ENCODE measurements at regions not wholly inside any gene's neighbourhood (a gene's known extent, or its start where the extent isn't known, plus 50 kb on each side); places are given as distances from the start of the nearest gene placed in this dataset.

DNA sequence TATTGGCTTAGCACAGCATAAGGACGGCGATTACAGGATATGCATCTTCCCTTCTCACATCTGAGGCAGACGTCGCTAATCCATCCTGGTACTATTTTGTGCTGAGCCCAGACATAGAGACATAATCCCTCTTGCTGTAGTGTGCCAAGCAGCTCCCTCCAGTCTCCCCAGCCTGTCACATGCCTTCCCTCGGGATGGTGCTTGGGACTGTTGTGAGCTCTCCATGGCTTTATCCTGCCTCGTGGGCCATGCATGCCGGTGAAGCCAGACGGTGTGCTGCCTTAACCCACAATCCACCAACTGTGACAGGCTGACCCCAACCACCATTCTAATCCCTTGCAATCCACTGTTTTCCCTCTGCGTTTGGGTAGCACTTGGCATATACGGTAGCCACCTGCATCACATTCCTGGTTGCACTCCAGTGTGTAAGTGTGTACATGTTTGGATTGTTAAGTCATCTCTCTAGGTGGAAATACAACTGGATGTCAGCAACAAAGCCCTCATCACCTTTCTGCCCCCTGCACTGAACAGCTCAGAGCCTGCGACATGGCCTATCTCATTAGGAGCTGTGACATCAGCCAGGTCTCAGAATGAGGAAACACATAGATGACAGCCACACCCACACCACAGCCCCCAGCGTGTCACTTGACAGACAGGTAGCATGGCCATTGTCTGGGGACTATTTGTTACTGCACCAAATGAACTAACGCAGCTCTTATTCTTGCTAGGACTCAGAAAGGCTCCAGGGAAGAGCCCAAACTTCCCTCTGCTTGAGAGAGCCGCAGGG is 374.8 kb upstream of the CDH4 start:
- Histone ChIP-seq H3K79me2 (ENCODE audit: insufficient read depth, low read length) (no peaks in the 10 kb centered on the region), H3K9me3 (ENCODE audit: insufficient read depth, low read depth, low read length) (no peaks in the 10 kb centered on the region), H3K4me1 (ENCODE audit: insufficient read depth, low read length) (no peaks in the 10 kb centered on the region), H3K9ac (ENCODE audit: low read length) (no peak overlapping the region), H4K20me1 (ENCODE audit: insufficient read depth, low read length) (no peaks in the 10 kb centered on the region), H3K36me3 (ENCODE audit: insufficient read depth, low read length) (no peaks in the 10 kb centered on the region), H2AFZ (ENCODE audit: low read depth, low read length) (no peak overlapping the region), H3K27ac (ENCODE audit: low read depth, low read length) (no peak overlapping the region), H3K4me3 (ENCODE audit: insufficient read depth, low read depth, low read length) (no peak overlapping the region), H3K27me3 (ENCODE audit: insufficient read depth, low read length) (no peaks in the 10 kb centered on the region), H3K4me2 (ENCODE audit: low read length) (no peak overlapping the region)
- Mint-ChIP-seq H3K27ac (ENCODE audit: unreplicated experiment) (no peak overlapping the region), H3K4me1 (ENCODE audit: low read depth, unreplicated experiment) (no peaks in the 10 kb centered on the region), H3K27me3 (ENCODE audit: low read depth, unreplicated experiment) (peaks cover 34% of the 10 kb centered on the region), H3K9me3 (ENCODE audit: unreplicated experiment) (no peaks in the 10 kb centered on the region), H3K36me3 (ENCODE audit: low read depth, unreplicated experiment) (no peaks in the 10 kb centered on the region), H3K4me3 (ENCODE audit: unreplicated experiment) (no peak overlapping the region)
- TF ChIP-seq, protein P1, sequence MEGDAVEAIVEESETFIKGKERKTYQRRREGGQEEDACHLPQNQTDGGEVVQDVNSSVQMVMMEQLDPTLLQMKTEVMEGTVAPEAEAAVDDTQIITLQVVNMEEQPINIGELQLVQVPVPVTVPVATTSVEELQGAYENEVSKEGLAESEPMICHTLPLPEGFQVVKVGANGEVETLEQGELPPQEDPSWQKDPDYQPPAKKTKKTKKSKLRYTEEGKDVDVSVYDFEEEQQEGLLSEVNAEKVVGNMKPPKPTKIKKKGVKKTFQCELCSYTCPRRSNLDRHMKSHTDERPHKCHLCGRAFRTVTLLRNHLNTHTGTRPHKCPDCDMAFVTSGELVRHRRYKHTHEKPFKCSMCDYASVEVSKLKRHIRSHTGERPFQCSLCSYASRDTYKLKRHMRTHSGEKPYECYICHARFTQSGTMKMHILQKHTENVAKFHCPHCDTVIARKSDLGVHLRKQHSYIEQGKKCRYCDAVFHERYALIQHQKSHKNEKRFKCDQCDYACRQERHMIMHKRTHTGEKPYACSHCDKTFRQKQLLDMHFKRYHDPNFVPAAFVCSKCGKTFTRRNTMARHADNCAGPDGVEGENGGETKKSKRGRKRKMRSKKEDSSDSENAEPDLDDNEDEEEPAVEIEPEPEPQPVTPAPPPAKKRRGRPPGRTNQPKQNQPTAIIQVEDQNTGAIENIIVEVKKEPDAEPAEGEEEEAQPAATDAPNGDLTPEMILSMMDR (IDR thresholded peaks at IDR 0.05; ENCODE audit: insufficient read depth, low read depth, low read length), result no peak
- no peak for TF ChIP-seq EZH2 (IDR thresholded peaks at IDR 0.05; ENCODE audit: insufficient read depth, low read length)
- FAIRE-seq, result no peak
- no peak for DNase-seq (ENCODE audit: low read depth)

GRCh38 chr20:60882836-60883235 is 369.2 kb upstream of the CDH4 start:
- FAIRE-seq (no peak), DNase-seq (ENCODE audit: low read depth) (no peak)
- no peaks in the 10 kb centered on the region for H3K4me1 Mint-ChIP-seq (ENCODE audit: low read depth, unreplicated experiment)
- Histone ChIP-seq H3K27ac (ENCODE audit: low read depth, low read length) (no peak overlapping the region), H3K4me3 (ENCODE audit: insufficient read depth, low read depth, low read length) (no peak overlapping the region), H4K20me1 (ENCODE audit: insufficient read depth, low read length) (no peaks in the 10 kb centered on the region), H3K4me1 (ENCODE audit: insufficient read depth, low read length) (no peaks in the 10 kb centered on the region), H2AFZ (ENCODE audit: low read depth, low read length) (no peak overlapping the region), H3K36me3 (ENCODE audit: insufficient read depth, low read length) (no peaks in the 10 kb centered on the region), H3K27me3 (ENCODE audit: insufficient read depth, low read length) (no peaks in the 10 kb centered on the region), H3K9ac (ENCODE audit: low read length) (no peak overlapping the region), H3K9me3 (ENCODE audit: insufficient read depth, low read depth, low read length) (peaks cover 4% of the 10 kb centered on the region), H3K4me2 (ENCODE audit: low read length) (no peak overlapping the region), H3K79me2 (ENCODE audit: insufficient read depth, low read length) (no peaks in the 10 kb centered on the region)
- H3K27ac Mint-ChIP-seq (ENCODE audit: unreplicated experiment), result no peak overlapping the region
- H3K27me3 Mint-ChIP-seq (ENCODE audit: low read depth, unreplicated experiment), result peaks cover 14% of the 10 kb centered on the region
- no peak overlapping the region for H3K4me3 Mint-ChIP-seq (ENCODE audit: unreplicated experiment)
- no peaks in the 10 kb centered on the region for H3K9me3 Mint-ChIP-seq (ENCODE audit: unreplicated experiment)
- TF ChIP-seq, protein P1 (IDR thresholded peaks at IDR 0.05; ENCODE audit: insufficient read depth, low read depth, low read length), result no peak
- no peak for TF ChIP-seq EZH2 (IDR thresholded peaks at IDR 0.05; ENCODE audit: insufficient read depth, low read length)
- no peaks in the 10 kb centered on the region for H3K36me3 Mint-ChIP-seq (ENCODE audit: low read depth, unreplicated experiment)

- Mint-ChIP-seq H3K27me3 (ENCODE audit: low read depth, unreplicated experiment) (peaks cover 13% of the 10 kb centered on the region), H3K4me1 (ENCODE audit: low read depth, unreplicated experiment) (no peaks in the 10 kb centered on the region), H3K9me3 (ENCODE audit: unreplicated experiment) (no peaks in the 10 kb centered on the region), H3K27ac (ENCODE audit: unreplicated experiment) (no peak overlapping the region), H3K4me3 (ENCODE audit: unreplicated experiment) (no peak overlapping the region), H3K36me3 (ENCODE audit: low read depth, unreplicated experiment) (no peaks in the 10 kb centered on the region)
- Histone ChIP-seq H4K20me1 (ENCODE audit: insufficient read depth, low read length) (no peaks in the 10 kb centered on the region), H3K4me2 (ENCODE audit: low read length) (no peak overlapping the region), H3K4me1 (ENCODE audit: insufficient read depth, low read length) (no peaks in the 10 kb centered on the region), H2AFZ (ENCODE audit: low read depth, low read length) (no peak overlapping the region), H3K27me3 (ENCODE audit: insufficient read depth, low read length) (no peaks in the 10 kb centered on the region), H3K9me3 (ENCODE audit: insufficient read depth, low read depth, low read length) (peaks cover 4% of the 10 kb centered on the region), H3K27ac (ENCODE audit: low read depth, low read length) (no peak overlapping the region), H3K36me3 (ENCODE audit: insufficient read depth, low read length) (no peaks in the 10 kb centered on the region), H3K9ac (ENCODE audit: low read length) (no peak overlapping the region), H3K4me3 (ENCODE audit: insufficient read depth, low read depth, low read length) (no peak overlapping the region), H3K79me2 (ENCODE audit: insufficient read depth, low read length) (no peaks in the 10 kb centered on the region)
- DNase-seq (ENCODE audit: low read depth) (no peak), FAIRE-seq (no peak)
- no peak for TF ChIP-seq EZH2 (IDR thresholded peaks at IDR 0.05; ENCODE audit: insufficient read depth, low read length)
- TF ChIP-seq, protein P1 (IDR thresholded peaks at IDR 0.05; ENCODE audit: insufficient read depth, low read depth, low read length), result no peak
Measured at GRCh38 chr20:60883496-60883895, 368.6 kb upstream of the CDH4 start.

All from astrocyte (in vitro differentiated cells and primary cell).